RWPE2 (cell line): ENCODE measurements at regions not wholly inside any gene's neighbourhood (a gene's known extent, or its start where the extent isn't known, plus 50 kb on each side); places are given as distances from the start of the nearest gene placed in this dataset.

Experiments used
- ATAC-seq: fragments of 200-7000 bp; cut with Tn5 transposase; 3 replicates; pipeline ENCODE4 v1.9.1; 2021; ENCODE audit warnings: low read depth
- DNase-seq: peaks from one replicate; pipeline ENCODE4 v3.0.0-alpha.2; 2020; ENCODE audit warnings: low spot score
- H3K27ac ChIP-seq: fragments of 450-650 bp; 2 replicates; pipeline ENCODE4 v1.5.1; 2017; ENCODE audit warnings: mild to moderate bottlenecking; ENCODE audit not compliant: poor library complexity, severe bottlenecking
- H3K27me3 ChIP-seq: fragments of 250-450 bp; sonication (Bioruptor Pico); 2 replicates; pipeline ENCODE4 v1.5.1; 2021; ENCODE audit warnings: mild to moderate bottlenecking, moderate library complexity; ENCODE audit not compliant: insufficient read depth, poor library complexity, severe bottlenecking
- H3K36me3 ChIP-seq: fragments of 250-450 bp; sonication (Bioruptor Pico); 2 replicates; pipeline ENCODE4 v1.5.1; 2020; ENCODE audit warnings: low read depth, mild to moderate bottlenecking, moderate library complexity
- H3K4me1 ChIP-seq: fragments of 250-450 bp; sonication (Bioruptor Pico); 2 replicates; pipeline ENCODE4 v1.5.1; 2021; ENCODE audit warnings: mild to moderate bottlenecking, moderate library complexity; ENCODE audit not compliant: insufficient read depth, poor library complexity, severe bottlenecking
- H3K4me3 ChIP-seq: fragments of 250-450 bp; sonication (Bioruptor Pico); 2 replicates; pipeline ENCODE4 v1.5.1; 2021; ENCODE audit warnings: mild to moderate bottlenecking, moderate library complexity; ENCODE audit not compliant: severe bottlenecking
- H3K9me3 ChIP-seq: fragments of 250-450 bp; sonication (Bioruptor Pico); 2 replicates; pipeline ENCODE4 v1.5.1; 2021; ENCODE audit warnings: mild to moderate bottlenecking, moderate library complexity; ENCODE audit not compliant: severe bottlenecking
- CTCF ChIP-seq: fragments of 450-650 bp; IDR thresholded peaks from one replicate; pipeline ENCODE4 v1.5.1; 2017; ENCODE audit warnings: mild to moderate bottlenecking, moderate library complexity; ENCODE audit not compliant: poor library complexity, severe bottlenecking

- Histone ChIP-seq H3K4me3 (no peak overlapping the region), H3K4me1 (no peaks in the 10 kb centered on the region), H3K36me3 (no peaks in the 10 kb centered on the region), H3K9me3 (no peaks in the 10 kb centered on the region), H3K27ac (no peak overlapping the region), H3K27me3 (no peaks in the 10 kb centered on the region)
- ATAC-seq (no peak), DNase-seq (no peak)
- TF ChIP-seq CTCF = no peak
These were observed 516.4 kb downstream of the CCDC171 start for GRCh38 chr9:16069249-16069648.

DNA sequence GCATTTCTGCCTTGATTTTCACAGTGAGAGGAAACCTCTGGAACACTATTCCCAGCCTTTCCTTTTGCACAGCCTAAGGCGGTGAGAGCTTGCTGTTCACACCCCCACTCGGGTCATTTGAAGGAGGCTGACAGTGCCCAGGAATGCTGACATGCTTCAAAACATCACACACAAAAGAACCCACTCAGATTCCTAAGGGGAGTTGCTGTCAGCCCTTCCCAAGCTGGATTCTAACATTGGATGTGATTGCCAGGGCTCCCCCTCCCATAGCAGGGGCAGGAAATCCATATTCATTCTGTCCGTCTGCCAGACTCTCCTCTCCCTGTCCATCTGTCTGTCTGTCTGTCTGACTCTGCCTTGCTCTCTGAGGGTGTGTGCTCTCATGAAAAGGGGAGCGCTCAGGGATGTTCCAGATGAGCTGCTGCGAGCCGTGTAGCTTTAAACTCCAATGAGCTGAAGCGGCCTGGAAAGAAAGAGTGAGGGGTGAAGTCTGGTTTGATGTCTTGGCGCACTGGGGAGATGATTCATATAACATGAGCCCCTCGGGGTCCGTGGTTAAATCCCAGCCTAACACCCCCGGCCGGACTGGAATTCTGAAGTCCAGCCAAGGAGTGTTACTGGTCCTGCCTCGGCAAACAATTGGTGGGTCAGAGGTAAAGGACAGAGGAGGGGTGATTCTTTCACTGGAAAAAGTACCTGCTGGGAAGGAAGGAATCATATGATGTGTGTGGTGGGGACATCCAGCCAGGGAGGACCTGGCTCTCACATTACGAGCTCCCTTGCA, 517.0 kb downstream of the CCDC171 start:
- no peak for ATAC-seq

DNA sequence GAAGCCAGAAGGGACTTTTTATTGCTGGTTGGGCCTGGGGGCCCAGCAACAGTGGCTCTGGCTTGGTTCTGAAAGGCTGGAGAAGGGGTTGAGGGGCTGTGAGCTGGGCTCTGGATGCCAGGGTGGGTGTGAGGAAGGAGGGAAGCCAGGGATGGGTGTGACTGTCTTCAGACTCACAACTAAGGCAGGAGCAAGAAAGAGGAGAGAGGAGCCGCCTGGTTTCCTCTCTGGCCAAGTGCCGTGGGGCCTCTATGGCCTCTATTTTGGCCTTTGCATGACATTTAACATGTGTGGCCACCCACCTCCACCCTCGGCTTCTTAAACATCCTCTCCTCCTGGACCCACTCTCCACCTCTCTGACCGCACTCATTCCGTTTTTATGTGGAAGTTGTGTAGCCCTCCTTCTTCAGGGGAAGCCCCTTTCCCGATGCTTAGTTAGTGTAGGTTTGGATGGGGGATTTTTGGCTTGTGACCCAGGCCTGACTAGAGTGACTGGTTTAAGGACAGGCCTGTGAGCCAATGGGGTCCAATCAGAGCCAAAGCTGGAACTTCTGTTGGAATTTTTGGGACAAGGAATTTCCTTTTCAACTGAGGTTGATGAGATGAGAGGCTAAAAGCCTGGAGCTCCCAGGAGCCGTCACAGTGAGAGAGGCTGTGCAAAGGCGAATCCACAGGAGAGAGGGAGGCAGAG, 517.8 kb downstream of the CCDC171 start:
- ATAC-seq (no peak), DNase-seq (no peak)
- Histone ChIP-seq H3K9me3 (no peaks in the 10 kb centered on the region), H3K27me3 (no peaks in the 10 kb centered on the region), H3K4me3 (no peak overlapping the region), H3K4me1 (no peaks in the 10 kb centered on the region), H3K36me3 (no peaks in the 10 kb centered on the region), H3K27ac (no peak overlapping the region)
- TF ChIP-seq CTCF = no peak

More for the DNA sequence above, 517.0 kb downstream of the CCDC171 start:
- Histone ChIP-seq H3K27ac (no peak overlapping the region), H3K4me1 (no peaks in the 10 kb centered on the region), H3K4me3 (no peak overlapping the region), H3K27me3 (no peaks in the 10 kb centered on the region), H3K36me3 (no peaks in the 10 kb centered on the region), H3K9me3 (no peaks in the 10 kb centered on the region)
- no peak for TF ChIP-seq CTCF
- no peak for DNase-seq

DNA sequence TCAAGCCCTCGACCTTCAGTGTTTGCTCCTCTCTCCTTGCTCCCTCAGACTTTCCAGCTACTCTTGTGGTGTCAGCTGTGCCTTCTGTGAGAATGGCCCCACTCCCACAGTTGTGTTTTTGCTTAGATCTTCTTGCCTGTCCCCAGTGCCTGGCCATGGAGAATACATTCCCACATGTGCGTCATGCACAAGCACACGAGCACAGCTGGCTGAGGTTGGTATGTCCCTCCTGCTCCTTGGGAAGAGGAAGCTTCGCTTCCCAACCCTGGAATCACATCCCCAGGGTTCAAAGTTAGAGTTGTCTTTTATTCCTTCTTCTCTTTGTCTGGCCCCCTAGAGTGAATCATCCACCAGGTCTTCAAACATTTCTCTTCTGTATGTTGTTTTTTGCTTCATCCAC, 518.6 kb downstream of the CCDC171 start:
- Histone ChIP-seq H3K27ac (no peak overlapping the region), H3K4me3 (no peak overlapping the region), H3K9me3 (no peaks in the 10 kb centered on the region), H3K27me3 (no peaks in the 10 kb centered on the region), H3K36me3 (no peaks in the 10 kb centered on the region), H3K4me1 (no peaks in the 10 kb centered on the region)
- no peak for DNase-seq
- ATAC-seq = no peak
- no peak for TF ChIP-seq CTCF

DNA sequence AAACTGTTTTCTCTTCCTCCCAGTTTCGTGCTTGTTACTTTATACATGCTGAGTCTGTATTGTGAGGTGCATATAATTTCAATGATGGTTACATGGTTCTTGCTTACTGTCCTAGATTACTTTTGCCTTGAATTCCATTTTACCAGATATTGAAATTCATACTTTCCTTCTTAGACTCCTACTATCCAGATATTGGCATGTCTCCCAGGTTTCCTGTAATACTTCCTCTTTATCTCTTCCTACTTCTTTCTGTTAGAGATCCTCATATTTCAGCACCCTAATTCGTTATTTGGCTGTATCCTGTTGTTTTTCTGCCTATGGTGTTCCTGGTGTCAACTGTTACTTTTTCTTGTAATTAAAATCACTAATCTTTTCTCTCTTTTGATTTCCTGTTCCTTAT, 522.1 kb downstream of the CCDC171 start:
- H3K4me3 ChIP-seq = no peak overlapping the region
- H3K4me1 ChIP-seq = no peaks in the 10 kb centered on the region
- DNase-seq (no peak), ATAC-seq (no peak)
- no peaks in the 10 kb centered on the region for H3K36me3 ChIP-seq
- TF ChIP-seq CTCF = no peak
- no peaks in the 10 kb centered on the region for H3K27me3 ChIP-seq
- no peaks in the 10 kb centered on the region for H3K9me3 ChIP-seq
- H3K27ac ChIP-seq = no peak overlapping the region
